ENCODE measurements at regions not wholly inside any gene's neighbourhood (a gene's known extent, or its start where the extent isn't known, plus 50 kb on each side); places are given as distances from the start of the nearest gene placed in this dataset.
"Not testable (repeated sequence)": the region's sequence is repeated elsewhere in the genome, so short reads cannot be mapped to it uniquely, and the experiment has no call there.

DNA sequence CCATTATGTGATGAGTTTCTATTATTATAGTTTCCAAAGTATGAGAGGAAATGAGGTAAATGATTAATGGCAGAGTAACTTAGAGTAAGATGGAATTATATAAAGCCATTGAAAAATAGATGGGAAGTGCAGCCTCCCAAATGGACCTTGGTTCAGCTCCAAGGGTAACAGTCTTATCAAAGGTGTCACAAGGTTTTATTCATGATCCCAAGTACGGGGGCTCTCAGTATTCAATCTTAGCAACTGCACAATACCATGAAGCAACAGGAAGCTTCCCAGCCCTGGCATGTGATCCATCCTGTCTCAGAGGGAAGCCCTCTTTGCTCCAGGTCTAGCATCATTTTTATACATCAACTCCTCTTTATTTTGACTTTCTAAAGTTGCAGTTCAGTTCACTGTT is 948.2 kb downstream of the GALC start:
- DNase-seq, result no peak

GRCh38 chr14:87043667-87044200 is 949.2 kb downstream of the GALC start:
- DNase-seq, result no peak

DNA sequence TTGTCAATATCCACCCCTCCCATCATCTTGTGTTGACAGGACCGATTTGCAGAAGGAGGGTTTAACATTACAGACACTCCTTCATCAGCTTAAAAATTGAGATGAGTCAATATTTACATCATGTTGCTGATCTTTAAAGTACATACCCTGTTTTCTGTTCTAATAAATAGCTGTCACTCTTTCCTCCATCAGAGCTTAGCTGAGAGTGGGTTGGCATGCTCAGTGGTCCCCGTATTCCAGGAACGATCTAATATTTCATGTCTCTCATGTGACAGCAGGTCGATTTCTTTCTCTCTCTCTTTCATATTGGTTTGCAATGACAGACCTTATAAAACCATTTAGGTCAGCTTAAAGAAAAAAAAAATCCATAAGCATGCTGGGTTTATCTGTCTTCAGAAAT is 950.6 kb downstream of the GALC start:
- DNase-seq, result no peak

DNA sequence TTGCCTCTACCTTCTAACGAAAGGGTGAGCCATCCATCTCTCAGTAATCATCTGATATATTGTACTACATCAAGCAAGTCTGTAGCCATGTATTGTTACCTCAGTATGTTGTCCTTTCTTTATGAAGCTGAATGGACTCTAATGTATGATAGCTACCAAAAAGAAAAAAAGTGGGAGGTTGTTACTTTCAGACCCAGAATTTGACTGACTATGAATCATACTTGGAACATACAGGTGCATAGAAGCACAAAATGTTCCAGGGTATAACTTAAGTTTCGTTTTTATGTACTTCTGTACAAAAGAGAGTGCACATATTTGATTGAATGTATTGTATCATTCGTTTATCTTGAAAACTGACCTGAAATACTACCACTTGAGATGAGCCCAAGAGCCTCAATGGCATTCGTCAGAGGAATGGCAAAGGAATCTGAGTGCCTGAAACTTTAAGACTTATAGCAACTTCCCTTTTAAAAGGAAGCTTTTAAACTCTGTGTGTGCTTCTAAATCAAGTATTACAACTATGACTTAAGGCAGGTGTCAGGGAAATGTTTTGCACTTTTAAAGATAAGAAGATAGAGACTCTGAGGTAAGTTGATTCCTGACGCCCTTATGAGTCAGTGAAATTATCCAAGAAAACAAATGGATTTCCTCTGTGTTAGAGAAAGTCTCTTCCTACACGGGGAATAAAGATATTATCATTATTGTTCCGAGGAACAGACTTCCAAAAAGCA is 951.5 kb downstream of the GALC start:
- DNase-seq, result no peak

- DNase-seq, result no peak
Measured at GRCh38 chr14:87034680-87035079, 958.3 kb downstream of the GALC start.

DNA sequence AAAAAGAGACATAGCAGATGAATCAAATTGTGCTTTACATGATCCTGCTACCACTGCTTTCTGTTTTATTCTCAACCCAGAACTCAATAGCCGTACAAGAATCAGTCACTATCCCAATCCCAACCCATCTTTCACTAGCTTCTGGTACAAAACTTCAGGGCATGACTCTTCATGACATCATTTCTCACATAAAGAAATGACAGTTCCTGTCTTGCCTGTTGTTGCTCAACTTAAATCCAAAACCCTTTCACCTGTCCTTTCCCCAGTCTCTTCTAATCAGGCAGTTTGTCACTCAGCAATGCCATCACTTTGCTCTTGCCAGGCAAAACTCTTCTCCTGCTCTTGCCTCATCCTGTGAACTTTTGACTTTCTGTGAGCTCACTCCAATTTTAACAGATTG is 962.8 kb downstream of the GALC start:
- no peak for DNase-seq

GRCh38 chr14:87020106-87020505 is 972.9 kb downstream of the GALC start:
- DNase-seq, result not testable (repeated sequence)

- DNase-seq, result no peak
Measured at GRCh38 chr14:87018294-87018693, 974.7 kb downstream of the GALC start.

- DNase-seq, result no peak
Measured at GRCh38 chr14:87017335-87017734, 975.6 kb downstream of the GALC start.

GRCh38 chr14:87014856-87015255 is 978.1 kb downstream of the GALC start:
- no peak for DNase-seq

DNA sequence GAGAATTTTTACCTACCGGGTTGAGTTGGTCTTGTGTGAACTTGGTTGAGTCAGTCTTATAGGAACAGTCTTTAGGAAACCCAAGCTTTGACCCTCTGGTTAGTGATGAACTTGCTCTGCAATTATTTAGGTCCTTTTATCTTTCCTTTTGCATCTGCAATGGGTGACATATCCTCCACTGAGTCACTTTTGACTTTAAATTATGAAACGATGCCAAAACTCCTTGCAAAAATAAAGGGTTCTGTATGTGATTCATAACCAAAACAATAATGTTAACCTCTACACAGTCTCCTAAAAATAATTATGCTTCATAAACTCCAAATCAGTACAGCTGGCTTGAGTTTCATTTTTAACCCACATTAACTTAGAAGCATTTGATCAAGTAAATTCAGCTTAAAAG is 979.4 kb downstream of the GALC start:
- DNase-seq, result no peak

DNA sequence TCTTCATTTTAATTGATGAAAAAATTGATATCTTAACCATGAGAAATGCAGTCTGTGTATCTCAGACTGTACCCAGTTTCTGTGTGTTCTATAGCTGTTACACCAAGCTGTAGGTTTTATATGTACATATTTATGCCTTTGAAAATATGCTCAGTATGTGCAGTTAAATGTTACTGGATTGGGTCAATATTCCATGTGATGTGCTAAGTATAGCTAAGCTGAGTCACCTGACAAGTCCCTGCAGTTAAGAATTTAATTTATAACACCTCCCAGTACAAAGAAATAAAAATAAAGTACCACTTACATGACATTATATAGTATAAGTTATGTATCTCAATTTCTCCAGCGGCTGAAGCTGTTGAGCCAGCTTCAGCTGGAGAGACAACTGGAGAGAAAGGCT is 984.0 kb downstream of the GALC start:
- no peak for DNase-seq

GRCh38 chr14:87005280-87005679 is 987.7 kb downstream of the GALC start:
- no peak for DNase-seq

- DNase-seq, result peak; percentile 42
Measured at GRCh38 chr14:87002776-87003175, 990.2 kb downstream of the GALC start.

GRCh38 chr14:87001333-87001732 is 991.6 kb downstream of the GALC start:
- DNase-seq, result peak; percentile 38

DNA sequence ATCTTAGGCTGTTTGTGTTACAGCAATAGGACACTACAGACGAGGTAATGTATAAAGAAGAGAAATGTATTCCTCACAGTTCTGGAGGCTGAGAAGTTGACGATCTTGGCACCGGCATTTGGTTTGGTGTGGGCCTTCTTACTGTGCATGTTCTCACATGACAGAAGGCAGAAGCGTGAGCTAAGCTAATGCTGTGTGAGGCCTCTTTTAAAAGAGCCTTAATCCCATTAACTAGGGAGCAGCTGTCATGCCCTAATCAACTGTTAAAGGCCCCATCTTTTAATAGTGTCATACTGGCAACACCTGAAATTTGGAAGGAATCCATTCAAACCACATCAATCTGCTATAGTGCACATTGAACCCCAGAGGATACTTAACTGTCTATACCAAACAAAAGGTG is 992.9 kb downstream of the GALC start:
- DNase-seq, result peak; percentile 16

DNA sequence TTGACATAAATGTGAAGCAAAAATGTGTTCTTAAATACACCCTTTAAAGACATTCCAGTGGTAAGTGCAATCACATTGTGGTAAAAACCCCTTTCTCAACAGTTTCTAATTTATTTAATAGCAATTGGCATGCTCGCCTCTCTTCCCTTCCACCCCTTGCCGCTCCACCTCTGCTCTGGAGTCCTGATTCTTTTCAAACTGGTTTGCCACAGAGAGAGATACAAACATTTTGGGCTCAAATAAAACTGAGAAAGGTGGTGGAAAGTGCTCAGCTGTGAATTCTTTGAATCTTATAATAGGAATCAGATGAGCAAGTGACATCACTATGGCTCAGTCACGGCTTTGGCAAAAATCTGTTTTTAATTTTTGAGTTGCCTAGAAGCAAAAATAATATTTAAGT is 993.9 kb downstream of the GALC start:
- peak; percentile 21 for DNase-seq

GRCh38 chr14:86997271-86997670 is 995.7 kb downstream of the GALC start:
- no peak for DNase-seq

DNA sequence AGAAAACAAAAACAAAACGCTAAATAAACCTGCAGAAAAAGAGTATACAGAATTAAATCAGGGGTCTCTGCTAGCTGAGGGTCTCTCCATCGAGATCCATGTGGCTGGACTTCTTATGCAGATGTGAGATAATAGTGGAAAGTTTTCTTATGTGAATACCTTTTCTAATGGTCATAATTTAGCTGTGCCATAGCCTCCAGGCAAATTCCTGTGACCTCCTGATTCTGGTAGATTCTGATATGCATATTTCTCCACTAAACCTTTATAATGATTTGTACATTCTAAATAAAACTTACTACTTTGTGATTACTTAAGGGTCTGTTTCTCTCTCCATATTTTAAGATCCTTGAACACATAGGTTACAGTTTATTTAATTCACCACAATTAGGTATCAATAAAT is 1002.6 kb downstream of the GALC start:
- no peak for DNase-seq

GRCh38 chr14:86989285-86989684 is 1003.7 kb downstream of the GALC start:
- DNase-seq, result peak; percentile 19

- DNase-seq, result no peak
Measured at GRCh38 chr14:86987966-86988365, 1005.0 kb downstream of the GALC start.

- no peak for DNase-seq
Measured at GRCh38 chr14:86973177-86973576, 1019.8 kb downstream of the GALC start.

GRCh38 chr14:86971292-86971691 is 1021.7 kb downstream of the GALC start:
- DNase-seq, result no peak

DNA sequence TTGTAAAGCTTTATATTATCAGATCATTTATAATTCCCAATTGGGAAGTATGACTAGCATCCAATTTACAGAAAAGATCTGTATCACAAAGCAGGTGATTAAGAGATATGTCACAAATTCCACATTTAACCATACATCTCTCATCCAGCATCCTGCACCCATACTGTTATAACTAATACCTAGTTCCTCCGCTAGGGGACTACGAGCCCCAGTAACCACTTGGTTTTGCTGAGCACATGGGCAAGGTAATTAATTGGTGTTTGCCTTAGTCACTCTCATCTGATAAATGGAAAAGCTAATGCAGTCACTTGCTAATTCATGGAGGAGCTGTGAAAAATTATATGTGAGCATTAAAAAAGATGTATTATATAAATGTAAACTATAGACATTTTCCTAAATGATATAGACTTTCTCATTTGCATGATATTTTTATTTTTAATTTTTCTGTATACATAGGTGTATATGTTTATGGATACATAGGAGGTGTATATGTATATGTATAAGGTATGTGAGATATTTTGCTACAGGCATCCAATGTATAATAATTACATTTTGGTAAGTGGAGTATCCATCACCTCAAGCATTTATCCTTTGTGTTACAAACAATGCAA is 1031.8 kb downstream of the GALC start:
- DNase-seq, result no peak
